Endothelial cell of umbilical vein (primary cell): ENCODE measurements at regions not wholly inside any gene's neighbourhood (a gene's known extent, or its start where the extent isn't known, plus 50 kb on each side); places are given as distances from the start of the nearest gene placed in this dataset.

Experiments used
- BruUV-seq: library from RNA; stranded (reverse); fragments of 400-500 nt; replicated peaks from 2 replicates; lab custom pipeline; 2021; lab: Mats Ljungman, UMichigan
- CTCF ChIA-PET: fragments of 300-600, 350-600 bp; sonication (Branson Sonifier 250); formaldehyde crosslinking; loops from one replicate; lab custom pipeline; 2021; ENCODE audit warnings: antibody characterized with exemption, inconsistent platforms; lab: Charles Lee
- POLR2A ChIA-PET: fragments of 300-600, 350-600 bp; sonication (Branson Sonifier 250); formaldehyde crosslinking; loops from one replicate; lab custom pipeline; 2021; ENCODE audit warnings: antibody characterized with exemption, inconsistent platforms; lab: Charles Lee
- DNase-seq: peaks from one replicate; pipeline ENCODE4 v3.0.0-alpha.2; 2011; ENCODE audit warnings: low read depth, low spot score
- FAIRE-seq: peaks from 2 replicates; lab custom pipeline; 2011; peaks lifted over from hg19 to GRCh38; lab: Jason Lieb, UNC
- H2AFZ ChIP-seq: 2 replicates; pipeline ENCODE4 v1.6.0; 2012; ENCODE audit warnings: low read depth, low read length, control low read depth, inconsistent platforms
- H3K27ac ChIP-seq: 2 replicates; pipeline ENCODE4 v1.5.1; 2011; ENCODE audit warnings: low read depth, mild to moderate bottlenecking, control low read depth, low read length, moderate library complexity; ENCODE audit not compliant: insufficient read depth
- H3K27me3 ChIP-seq, 2 experiments: 2 replicates each; pipeline versions ENCODE4 v1.6.0 to v1.6.1; 2011; ENCODE audit warnings: low read length in 2 of 2, mixed read lengths in 1 of 2; ENCODE audit not compliant: control insufficient read depth in 2 of 2, insufficient read depth in 2 of 2
- H3K36me3 ChIP-seq, 2 experiments: 2 replicates in 1 of 2; 3 replicates in 1 of 2; pipeline ENCODE4 v1.5.1; 2011; ENCODE audit warnings: low read length in 2 of 2, mild to moderate bottlenecking in 1 of 2, moderate library complexity in 1 of 2; ENCODE audit not compliant: control insufficient read depth in 2 of 2, insufficient read depth in 2 of 2; ENCODE audit errors: extremely low read depth in 1 of 2
- H3K4me1 ChIP-seq: 3 replicates; pipeline ENCODE4 v1.5.1; 2011; ENCODE audit warnings: mild to moderate bottlenecking, low read length; ENCODE audit not compliant: control insufficient read depth, insufficient read depth; ENCODE audit errors: extremely low read depth
- H3K4me2 ChIP-seq: 2 replicates; pipeline ENCODE4 v1.6.1; 2011; ENCODE audit warnings: low read length, control low read depth, mixed read lengths; ENCODE audit not compliant: insufficient read depth
- H3K4me3 ChIP-seq, 3 experiments: fragments of 200-600 bp in 1 of 3; sonication (generic), shearing (Covaris generic) in 1 of 3; replicated peaks in 1 of 3; 2 replicates each; pipeline ENCODE4 v1.5.1; 2011 to 2016; ENCODE audit warnings: control low read depth in 3 of 3, low read length in 3 of 3, mild to moderate bottlenecking in 2 of 3, inconsistent platforms in 1 of 3, low read depth in 1 of 3, moderate library complexity in 1 of 3; ENCODE audit not compliant: insufficient read depth in 1 of 3
- H3K79me2 ChIP-seq: 2 replicates; pipeline ENCODE4 v1.6.0; 2012; ENCODE audit warnings: low read length, inconsistent platforms; ENCODE audit not compliant: control insufficient read depth, insufficient read depth
- H3K9ac ChIP-seq: replicated peaks from 2 replicates; pipeline ENCODE3; 2011; ENCODE audit warnings: low read length, control low read depth; ENCODE audit not compliant: insufficient read depth; ENCODE audit errors: extremely low read depth
- H3K9me1 ChIP-seq: replicated peaks from 3 replicates; pipeline ENCODE4 v1.6.0; 2011; ENCODE audit warnings: mild to moderate bottlenecking, low read length; ENCODE audit not compliant: control insufficient read depth, insufficient read depth; ENCODE audit errors: extremely low read depth
- H3K9me3 ChIP-seq: replicated peaks from 2 replicates; pipeline ENCODE4 v1.5.1; 2012; ENCODE audit warnings: low read length, inconsistent platforms; ENCODE audit not compliant: control insufficient read depth, insufficient read depth
- H4K20me1 ChIP-seq: replicated peaks from 2 replicates; pipeline ENCODE3; 2011; ENCODE audit warnings: mild to moderate bottlenecking, low read length; ENCODE audit not compliant: control insufficient read depth, insufficient read depth; ENCODE audit errors: extremely low read depth
- CTCF ChIP-seq, 2 donors: IDR thresholded peaks; 1 replicate in 1 of 2; 2 replicates in 1 of 2; pipeline ENCODE4 v1.5.1; 2011; ENCODE audit warnings: low read length in 2 of 2, mild to moderate bottlenecking in 2 of 2, moderate library complexity in 2 of 2, control low read depth in 1 of 2, inconsistent platforms in 1 of 2, low read depth in 1 of 2; ENCODE audit not compliant: insufficient read depth in 1 of 2; ENCODE audit errors: extremely low read depth in 1 of 2
- EZH2 ChIP-seq: IDR thresholded peaks from 2 replicates; pipeline ENCODE4 v1.6.1; 2012; ENCODE audit warnings: borderline replicate concordance, low read depth, mild to moderate bottlenecking, moderate library complexity, low read length, inconsistent platforms; ENCODE audit not compliant: severe bottlenecking
- FOS ChIP-seq: IDR thresholded peaks from 2 replicates; pipeline ENCODE4 v1.6.1; 2011; ENCODE audit warnings: mild to moderate bottlenecking, low read length, moderate library complexity, borderline replicate concordance; ENCODE audit not compliant: insufficient read depth
- GATA2 ChIP-seq: IDR thresholded peaks from 2 replicates; pipeline ENCODE4 v1.7.0; 2011; ENCODE audit warnings: low read depth, mild to moderate bottlenecking, moderate library complexity, mixed read lengths, low read length; ENCODE audit not compliant: insufficient read length, insufficient read depth
- JUN ChIP-seq: IDR thresholded peaks from 2 replicates; pipeline ENCODE4 v1.6.1; 2011; ENCODE audit warnings: borderline replicate concordance, low read depth; ENCODE audit not compliant: insufficient read length, insufficient read depth
- MYC ChIP-seq: IDR thresholded peaks from one replicate; pipeline ENCODE4 v1.6.1; 2011; ENCODE audit warnings: mild to moderate bottlenecking, low read depth, low read length
- POLR2A ChIP-seq: IDR thresholded peaks from 2 replicates; pipeline ENCODE4 v1.6.1; 2012; ENCODE audit warnings: low read depth, mild to moderate bottlenecking, control low read depth, low read length
- POLR2AphosphoS5 ChIP-seq: IDR thresholded peaks from 2 replicates; pipeline ENCODE4 v1.6.1; 2012; ENCODE audit warnings: low read depth, mild to moderate bottlenecking, control low read depth, low read length, moderate library complexity; ENCODE audit not compliant: insufficient read depth
- dilution Hi-C: fragments of 300-500 bp; cut with MboI; formaldehyde crosslinking; loops from one replicate; pipeline ENCODE4 v1.15.0; 2019; ENCODE audit warnings: low sequenced_read_pairs; ENCODE audit not compliant: extremely low pct_ligation_motif_present
- intact Hi-C: fragments of 100-400 bp; cut with micrococcal nuclease; formaldehyde crosslinking; loops from one replicate; pipeline ENCODE4 v1.10.0; 2022
- TF ChIP-seq, protein P1 (sequence below): IDR thresholded peaks from 2 replicates; pipeline ENCODE4 v1.6.1; 2011; ENCODE audit not compliant: insufficient read depth, insufficient read length

DNA sequence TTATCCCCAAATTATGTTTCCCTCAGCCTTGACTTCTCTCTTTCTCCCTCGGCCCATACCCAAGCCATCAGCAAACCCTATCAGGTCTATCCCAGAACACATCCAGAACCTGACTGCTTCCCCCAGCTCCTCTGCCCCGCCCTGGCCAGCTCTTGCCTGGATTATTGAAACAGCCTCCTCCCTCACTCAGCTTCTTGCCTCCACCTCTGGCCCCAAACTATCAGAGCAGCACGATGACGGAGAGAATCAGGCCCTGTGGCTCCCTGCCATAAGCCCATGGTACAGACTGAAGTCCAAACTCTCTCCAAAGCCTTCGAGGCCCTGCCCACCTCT, 105.3 kb upstream of the LINGO1 start:
- FAIRE-seq, result no peak
- Histone ChIP-seq H3K4me1 (no peaks in the 10 kb centered on the region), H3K79me2 (no peaks in the 10 kb centered on the region), H4K20me1 (no peaks in the 10 kb centered on the region), H2AFZ (no peak overlapping the region), H3K4me3 (no peak overlapping the region), H3K4me2 (no peak overlapping the region), H3K27me3 (peaks cover 0 to 1% of the 10 kb centered on the region in 2 experiments), H3K36me3 (no peaks in the 10 kb centered on the region), H3K9me3 (no peaks in the 10 kb centered on the region), H3K9me1 (no peaks in the 10 kb centered on the region), H3K27ac (no peak overlapping the region), H3K9ac (no peak overlapping the region)
- no peak for DNase-seq
- BruUV-seq, result no TSS peak
- ChIA-PET POLR2A (no interaction called here), CTCF (interaction anchor here (0.6 kb wide), 1 partner anchor 10 kb away, joined by 3 read pairs; no protein-coding TSS in a partner anchor)
- intact Hi-C loops, result no loop called here
- dilution Hi-C loops, result no loop called here
- TF ChIP-seq CTCF (IDR thresholded peaks at IDR 0.05; ENCODE audit: extremely low read depth in 1 of 2, insufficient read depth in 1 of 2, low read depth in 1 of 2, low read length in 2 of 2) (no peak), POLR2AphosphoS5 (no peak), EZH2 (no peak), JUN (no peak), POLR2A (no peak), GATA2 (no peak), MYC (no peak), FOS (no peak)
- TF ChIP-seq, protein P1, sequence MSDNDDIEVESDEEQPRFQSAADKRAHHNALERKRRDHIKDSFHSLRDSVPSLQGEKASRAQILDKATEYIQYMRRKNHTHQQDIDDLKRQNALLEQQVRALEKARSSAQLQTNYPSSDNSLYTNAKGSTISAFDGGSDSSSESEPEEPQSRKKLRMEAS, result no peak
